NCI-H524 treated with DMSO at 0.1 percent for 48 hours (cell line): ENCODE measurements at regions not wholly inside any gene's neighbourhood (a gene's known extent, or its start where the extent isn't known, plus 50 kb on each side); places are given as distances from the start of the nearest gene placed in this dataset.

Source experiments
- DNase-seq: peaks from one replicate; lab custom pipeline; 2025; lab: John Stamatoyannopoulos, UW

DNA sequence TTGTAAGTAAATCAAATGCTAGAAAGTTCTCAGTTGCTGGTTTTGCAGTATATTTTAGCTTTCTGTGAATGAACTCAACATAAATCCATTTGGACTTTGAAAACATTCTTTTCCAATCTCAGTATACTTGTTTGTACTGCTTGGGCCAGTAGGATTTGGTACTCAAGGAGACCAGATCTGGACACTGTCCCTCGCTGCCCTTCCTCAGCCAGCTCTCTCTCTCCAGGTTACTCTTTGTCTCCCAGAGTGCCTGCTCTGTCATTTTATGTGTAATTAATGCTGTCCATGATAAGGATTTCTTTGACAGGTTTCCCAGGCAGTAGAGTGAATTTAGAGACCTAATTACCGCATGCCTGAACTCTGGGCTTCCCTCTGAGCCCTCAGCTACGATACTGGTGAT lies 344.6 kb upstream of the SGCD start:
- no peak for DNase-seq

DNA sequence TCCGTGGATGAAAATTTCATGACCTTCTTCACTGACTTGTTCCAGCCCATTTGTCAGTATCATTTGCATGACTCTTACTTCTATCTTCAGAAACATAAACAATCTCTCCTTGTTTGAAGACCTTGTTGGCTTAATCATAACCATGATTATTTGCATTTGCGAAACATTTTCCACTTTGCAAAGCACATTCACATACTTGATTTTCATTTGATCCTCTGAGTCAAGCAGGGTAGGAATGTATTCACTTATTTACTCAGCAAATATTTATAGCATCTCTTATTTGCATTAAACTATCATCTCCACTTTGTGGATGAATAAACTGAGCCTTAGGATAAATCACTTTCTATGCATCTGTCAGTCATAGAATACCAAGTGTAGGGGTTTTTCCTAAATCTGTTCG lies 343.0 kb upstream of the SGCD start:
- no peak for DNase-seq

DNA sequence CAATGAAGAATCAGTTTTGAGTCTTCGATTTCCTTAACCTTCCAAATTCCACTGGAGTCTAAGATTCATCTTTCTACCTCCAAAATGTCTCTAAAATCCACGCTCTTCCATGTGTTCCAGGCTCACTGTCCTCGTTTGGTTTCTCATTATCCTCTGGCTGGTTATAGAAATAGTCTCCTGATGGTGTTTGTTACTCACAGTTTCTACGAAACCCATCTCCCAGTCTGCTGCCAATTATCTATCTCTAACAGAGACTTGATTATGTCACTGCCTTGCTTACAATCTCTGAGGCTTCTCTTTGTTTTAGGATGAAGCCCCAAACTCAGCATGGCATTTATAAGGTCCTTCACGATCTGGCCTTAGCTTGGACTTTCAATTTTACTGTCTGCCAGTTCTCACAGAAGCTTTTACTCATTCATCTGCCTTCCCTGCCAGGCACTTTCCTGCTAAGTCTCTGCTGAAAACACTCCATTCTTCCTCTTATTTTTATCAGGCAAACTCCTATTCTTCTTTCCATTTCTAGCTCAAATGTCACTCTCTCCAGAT lies 339.6 kb upstream of the SGCD start:
- DNase-seq, result no peak

DNA sequence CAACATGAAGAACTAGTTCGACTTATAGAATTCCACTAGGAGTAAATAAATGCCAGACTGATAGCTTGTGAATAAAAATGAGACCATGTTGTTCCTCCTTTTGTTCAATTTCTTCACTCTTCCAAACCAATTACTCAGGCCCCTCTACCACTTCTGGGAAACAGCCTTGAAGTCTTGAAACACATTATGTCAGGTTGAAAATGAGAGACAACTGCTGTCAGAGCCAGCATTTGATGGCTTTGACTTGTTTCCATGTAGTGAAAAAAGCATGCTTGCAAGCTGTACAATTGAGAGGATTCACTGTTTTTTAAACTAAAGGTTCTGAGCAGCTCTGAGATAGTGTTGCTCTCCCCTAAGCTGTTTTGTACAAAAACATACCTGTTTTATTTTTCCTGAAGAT lies 337.1 kb upstream of the SGCD start:
- DNase-seq, result no peak

DNA sequence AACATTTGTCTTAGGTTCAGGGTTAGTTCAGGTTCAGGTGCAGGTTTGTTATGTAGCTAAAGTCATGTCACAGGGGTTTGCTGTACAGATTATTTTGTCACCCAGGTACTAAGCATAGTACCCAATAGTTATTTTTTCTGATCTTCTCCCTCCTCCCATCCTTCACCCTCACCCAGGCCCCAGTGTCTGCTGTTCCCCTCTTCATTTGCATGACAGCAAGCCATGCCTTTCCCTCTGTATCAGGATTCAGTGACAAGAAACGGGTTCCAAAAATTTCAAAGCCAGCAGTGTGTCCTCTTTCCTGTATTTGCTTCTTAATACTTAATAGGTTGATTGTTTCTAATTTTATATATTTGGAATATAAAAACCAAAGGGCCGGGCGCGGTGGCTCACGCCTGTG lies 330.8 kb upstream of the SGCD start:
- no peak for DNase-seq

DNA sequence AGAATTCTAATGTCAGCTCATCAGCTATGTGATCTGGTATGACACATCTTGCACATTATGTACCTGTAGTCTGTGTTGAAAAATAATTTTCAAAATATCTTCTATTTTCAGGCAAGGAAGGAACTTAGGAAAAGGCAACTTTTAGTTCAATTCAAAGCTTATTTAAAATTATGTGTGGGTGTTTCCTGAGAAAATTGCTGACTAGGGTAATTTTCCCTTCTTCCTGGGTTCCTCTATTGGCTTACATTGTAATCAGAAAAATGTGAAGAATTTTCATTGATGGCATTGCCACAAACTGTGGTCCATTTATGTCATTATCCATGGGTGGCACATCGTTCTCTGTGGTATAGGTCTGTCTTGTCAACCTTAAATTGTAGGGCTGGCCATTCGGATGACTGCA lies 328.7 kb upstream of the SGCD start:
- DNase-seq, result no peak

DNA sequence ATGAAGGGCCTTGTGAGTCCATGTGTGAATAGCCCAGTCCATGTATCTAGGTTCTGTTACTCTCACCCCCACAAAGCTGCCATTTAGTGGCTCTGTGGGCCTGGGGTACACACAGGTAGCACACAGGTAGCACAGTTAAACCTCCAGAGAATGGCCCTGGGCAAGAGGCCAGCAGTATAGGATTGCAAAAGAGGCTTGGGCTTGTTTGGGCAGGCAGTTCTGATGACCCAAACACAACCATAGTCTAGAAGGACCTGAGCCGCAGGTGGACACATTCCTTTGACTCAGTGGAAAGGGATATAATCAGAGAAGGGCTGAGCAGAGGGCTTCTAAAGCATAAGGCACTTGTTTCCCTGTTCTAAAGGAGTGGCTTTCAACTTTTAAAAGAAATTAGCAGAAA lies 326.8 kb upstream of the SGCD start:
- no peak for DNase-seq

DNA sequence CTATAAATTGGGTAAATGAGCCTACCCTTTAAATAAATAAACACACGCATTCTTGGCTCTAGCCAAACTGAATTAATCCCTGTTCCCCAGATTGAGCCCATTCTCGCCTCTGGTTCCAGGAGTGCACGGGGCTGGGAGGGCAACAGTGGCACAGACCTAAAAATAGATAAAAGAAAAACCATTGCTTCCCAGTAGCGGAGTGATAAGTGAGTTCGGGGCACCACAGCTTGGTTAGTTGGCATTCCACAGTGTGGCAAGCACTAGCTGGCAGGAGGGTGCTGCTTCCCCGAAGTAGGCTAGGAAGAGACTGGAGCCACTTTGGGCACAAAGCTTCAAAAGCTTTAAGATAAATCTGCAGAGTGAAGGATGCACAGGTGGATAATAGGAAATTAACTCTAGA lies 322.2 kb upstream of the SGCD start:
- DNase-seq, result no peak

DNA sequence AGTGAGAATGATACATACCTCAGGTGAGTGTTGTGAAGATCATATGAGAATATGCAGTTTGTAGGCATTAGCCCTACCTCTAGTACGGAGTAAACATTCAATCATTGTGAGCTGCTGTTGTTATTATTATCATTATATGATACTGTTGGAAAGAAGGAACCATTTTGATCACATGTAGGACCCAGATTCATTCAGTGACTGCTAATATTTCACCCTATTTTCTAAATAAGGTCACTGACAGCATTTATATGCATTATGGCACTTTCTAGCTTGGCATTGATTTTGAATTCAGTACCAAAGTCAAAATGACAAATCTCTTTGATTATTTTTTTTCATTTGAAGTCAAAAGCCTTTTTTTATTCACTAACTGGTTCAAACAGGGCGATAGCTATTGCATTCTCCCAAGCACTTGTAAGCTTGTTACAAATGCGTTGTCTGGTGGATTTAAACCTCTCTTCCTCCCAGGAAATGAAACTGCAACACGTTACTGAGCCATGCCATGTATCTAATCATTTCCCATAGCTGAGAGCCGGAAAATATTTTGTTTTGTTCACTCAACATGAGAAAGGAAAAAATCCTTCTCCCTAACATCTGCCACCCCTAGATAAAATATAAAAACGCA lies 320.8 kb upstream of the SGCD start:
- DNase-seq, result no peak

DNA sequence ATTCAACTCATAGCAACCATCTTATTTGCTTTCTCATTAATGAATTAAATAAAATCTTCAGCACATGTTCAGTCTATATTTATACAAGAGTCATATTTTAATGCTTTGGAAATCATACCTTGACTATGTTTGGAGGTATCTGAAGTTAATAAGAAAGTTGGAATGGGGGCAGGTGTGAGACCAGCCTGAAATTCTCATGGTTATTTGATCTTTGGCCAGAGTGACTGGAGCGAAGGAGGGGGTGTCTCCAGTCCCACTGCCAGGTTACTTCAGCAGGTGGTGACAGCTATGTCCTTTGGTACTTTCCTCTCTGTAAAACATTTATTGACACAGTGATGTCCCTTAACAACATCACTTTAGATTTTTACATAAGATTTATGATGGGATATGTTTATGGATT lies 318.1 kb upstream of the SGCD start:
- no peak for DNase-seq

DNA sequence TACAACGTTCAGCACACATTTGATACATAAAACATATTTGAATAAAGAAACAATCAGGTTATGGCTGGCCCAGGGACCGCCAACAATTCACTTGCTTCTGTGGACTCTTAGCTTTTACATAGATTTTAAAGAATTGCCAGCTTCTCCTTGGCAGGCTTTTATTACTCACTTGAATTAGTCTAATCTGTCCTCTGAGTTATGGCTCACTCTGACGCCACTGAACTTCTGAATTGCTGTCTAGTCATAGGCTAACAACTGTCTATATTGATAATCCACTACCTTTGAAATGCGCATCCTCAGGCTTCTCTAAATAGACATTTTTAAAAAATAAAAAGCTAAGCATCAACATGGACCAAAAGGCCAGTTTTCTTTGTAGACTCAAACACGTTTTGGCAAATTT lies 317.4 kb upstream of the SGCD start:
- DNase-seq, result no peak

DNA sequence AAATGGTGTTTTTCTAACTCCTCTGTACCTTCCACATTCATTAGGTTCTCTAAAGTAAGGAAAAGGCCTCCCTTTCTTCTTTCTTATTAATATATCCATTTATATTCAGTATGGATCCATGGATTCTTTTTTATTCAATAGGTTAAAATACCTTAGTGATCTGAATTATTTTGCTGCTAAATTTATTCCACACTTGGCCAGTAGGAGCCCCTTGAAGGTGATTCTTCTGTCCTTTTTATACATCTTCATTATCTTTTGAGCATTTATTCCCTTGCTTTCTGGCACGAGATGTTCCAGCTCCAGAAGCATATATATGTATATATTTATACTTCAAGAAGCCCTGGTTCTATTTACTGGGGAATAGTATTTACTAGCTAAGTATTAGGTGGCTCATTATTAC lies 311.8 kb upstream of the SGCD start:
- DNase-seq, result no peak

DNA sequence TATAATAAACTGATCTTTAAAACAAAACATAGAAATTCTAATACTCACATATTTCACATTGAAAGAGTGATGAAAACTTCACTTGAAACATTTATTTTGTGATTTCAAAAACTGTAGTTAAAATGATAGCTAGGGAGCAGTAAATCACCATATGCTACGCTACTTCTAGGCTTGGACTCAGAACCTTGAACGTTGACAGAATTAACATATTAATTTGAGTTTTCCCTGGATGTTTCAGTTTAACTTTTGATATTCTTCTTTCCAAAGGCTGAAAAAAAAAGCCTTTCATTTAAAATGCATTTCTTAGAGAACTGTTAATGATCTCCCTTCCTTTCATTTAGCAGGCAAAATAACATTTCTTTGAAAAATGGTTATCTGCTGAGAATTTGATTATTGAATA lies 307.8 kb upstream of the SGCD start:
- DNase-seq, result no peak

DNA sequence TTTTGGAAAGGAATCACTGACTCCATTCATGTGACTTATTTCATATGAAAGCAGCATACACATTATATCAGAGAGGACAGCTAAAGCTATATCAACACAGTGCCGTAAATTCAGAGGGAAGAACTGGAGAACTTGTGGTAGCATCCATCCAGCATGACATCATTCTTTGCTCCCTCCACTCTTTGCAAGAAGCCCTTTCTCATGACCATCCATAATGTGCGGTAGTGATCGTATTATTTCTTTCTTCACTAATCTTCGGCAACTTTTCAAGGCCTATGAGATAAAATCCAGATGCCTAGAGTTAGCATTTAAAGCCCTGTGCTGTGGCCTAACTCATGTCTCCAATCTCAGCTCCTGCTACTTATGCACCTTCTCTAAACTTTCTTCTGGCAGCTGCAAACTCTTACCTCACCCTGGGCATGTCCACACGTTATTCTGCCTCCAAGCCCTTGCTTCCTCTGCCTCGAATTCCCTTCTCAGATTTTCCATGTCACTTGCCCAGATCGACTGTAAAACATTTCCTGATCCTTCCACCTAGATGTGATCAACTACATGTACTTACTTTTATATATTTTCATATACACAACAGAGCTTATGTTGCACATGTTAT lies 307.3 kb upstream of the SGCD start:
- DNase-seq, result no peak

DNA sequence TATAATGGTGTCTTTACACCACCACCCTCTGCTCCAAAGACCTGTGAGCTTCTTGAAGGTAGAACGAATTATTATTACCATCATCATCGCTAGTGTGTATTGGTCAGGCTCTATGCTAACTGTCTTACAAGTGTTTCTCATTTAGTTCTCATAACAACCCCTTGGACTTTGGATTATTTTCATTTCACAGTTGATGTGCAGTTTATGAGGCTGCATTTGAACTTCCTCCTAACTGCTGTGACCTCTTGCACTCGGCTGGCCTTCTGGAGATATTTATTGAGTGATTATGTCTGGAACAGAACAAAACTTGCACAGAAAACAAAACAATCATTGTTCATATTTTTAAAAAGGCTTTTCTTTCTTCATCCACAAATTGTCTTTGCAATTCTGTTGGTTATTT lies 306.3 kb upstream of the SGCD start:
- DNase-seq, result no peak

DNA sequence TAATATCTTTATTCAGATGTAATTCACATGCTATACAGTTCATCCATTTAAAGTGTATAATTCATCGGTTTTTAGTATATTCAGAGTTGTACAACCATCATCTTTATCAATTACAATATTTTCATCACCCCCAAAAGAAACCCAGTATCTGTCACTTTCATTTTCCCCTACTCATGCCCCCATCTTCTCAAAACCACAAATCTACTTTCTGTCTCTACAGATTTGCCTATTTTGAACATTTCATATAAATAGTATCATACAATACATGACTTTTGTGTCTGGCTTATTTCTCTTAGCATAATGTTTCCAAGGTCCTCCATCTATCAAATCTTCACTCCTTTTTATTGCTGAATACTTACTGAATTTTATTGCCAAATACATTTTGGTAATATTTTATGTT lies 305.1 kb upstream of the SGCD start:
- no peak for DNase-seq

DNA sequence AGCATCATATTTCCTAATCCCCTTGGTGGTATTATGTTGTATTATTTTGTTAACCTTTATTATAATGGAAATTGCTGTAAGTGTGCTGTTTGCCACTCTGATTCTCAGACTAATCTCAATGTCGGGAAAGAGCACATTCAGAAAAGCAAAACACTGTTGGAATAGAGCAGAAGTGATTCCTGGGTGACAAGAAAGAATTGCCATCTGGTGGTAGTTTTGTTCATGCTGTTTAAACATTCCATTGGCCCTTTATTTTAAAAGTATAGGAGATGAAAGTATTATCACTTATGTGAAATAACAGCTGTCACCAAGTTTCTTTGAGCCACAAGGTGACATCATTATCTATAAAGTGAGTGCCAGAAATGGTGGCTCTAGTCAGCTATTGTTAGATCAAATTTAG lies 301.3 kb upstream of the SGCD start:
- peak; percentile 48 for DNase-seq

DNA sequence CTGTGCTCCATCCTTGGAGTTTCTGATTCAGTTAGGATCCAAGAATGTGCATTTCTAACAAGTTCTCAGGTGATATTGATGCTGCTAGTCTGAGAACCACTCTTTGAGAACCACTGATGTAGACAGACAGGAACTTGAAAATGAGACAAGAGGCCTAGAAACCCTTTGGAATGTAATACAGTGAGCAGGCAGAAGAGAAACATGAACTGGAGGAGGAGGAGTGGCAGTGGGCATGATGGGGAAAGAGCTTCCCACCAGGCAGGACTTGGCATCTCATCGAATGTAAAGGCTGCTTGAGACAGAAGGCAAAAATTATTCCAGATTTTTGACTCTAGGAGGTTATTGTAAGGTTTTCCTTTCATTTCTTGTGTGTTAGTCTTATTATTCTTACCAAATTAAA lies 295.8 kb upstream of the SGCD start:
- no peak for DNase-seq

DNA sequence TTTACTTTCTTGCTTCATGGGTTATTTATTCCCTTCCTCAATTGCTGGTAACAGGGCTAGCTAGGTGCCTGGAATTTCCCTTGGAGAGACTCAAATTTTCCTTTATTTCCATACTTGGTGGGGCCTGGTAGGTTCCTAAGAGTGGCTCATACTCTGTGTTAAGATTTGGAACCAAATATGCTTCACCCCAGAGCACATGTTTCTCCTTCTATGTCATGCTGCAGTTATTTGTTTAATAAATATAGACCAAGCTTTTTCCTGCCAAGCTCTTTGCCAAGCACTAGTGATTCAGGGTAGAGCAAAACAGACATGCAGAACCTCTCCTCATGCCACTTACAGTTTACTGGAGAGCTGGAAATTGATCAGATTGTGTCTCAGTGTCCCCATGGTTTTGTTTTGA lies 290.3 kb upstream of the SGCD start:
- DNase-seq, result no peak

DNA sequence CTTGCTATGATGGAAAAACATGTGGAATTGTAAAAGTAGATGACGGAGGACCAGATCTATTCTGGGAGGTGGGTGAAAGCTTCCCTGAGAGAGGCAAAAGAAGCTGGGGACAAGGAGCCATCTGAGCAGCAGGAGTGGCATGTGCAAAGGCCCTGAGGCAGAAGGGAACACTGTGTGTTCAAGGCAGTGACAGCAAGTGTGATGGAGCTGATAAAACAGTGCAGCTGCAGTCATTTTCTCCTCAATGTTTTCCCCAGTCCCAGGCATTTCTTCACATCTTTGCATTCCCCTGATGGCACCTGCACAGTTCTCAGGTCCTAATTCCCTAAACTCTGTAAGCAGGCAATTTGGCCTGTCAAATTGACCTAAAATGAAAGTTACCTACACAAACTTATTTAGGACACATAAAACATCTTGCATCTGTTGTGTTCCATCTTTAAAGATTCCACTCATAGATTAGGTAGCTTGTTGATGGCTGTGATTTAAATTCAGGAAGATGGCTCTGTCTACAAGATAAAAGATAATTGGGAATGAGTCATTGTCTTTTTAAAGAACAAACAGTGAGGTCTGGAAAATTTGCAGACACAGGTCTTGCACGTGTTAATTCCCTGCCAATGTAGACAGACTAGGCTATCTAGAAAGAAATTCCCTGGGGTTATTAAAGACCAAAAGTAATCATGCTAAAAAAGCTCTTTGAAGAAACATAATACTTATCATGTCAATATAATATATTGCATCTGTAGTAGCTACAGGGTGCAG lies 289.6 kb upstream of the SGCD start:
- no peak for DNase-seq

DNA sequence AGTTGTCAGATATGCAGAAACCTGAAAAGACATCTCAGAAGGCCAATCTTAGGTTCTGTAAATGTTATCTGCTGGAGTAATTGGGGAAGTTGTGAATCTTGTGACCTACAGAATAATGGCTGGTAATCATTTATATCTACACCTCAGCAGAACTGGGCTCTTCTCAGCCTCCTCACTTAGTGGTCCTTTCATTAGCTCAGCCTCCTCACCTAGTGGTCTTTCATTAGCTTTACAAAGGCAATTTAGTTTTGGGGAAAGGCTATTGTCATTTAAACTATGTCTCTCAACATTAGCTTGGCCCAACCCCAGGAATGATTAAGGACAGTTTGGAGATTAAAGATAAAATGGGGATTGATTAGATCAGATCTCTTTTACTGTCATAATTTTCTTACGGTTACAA lies 284.2 kb upstream of the SGCD start:
- no peak for DNase-seq

DNA sequence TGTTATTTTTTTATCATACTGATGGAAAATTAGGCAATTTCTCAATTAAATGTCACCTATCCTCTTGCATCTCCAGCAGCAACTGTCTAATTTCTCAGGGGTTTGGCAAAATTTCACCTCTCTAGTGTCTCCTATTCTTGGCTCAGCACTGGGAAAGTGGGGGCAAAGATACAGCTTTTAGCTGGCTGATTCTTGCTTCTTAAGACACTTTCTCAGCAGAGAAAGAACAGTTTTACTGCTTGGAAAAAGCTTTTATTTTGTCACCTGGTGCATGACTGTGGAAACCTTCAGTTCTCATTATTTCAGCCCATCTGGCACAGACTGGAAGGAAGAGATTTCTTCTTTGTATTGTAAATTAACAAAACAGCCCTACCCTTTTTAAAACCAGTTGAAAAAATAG lies 283.6 kb upstream of the SGCD start:
- DNase-seq, result no peak

DNA sequence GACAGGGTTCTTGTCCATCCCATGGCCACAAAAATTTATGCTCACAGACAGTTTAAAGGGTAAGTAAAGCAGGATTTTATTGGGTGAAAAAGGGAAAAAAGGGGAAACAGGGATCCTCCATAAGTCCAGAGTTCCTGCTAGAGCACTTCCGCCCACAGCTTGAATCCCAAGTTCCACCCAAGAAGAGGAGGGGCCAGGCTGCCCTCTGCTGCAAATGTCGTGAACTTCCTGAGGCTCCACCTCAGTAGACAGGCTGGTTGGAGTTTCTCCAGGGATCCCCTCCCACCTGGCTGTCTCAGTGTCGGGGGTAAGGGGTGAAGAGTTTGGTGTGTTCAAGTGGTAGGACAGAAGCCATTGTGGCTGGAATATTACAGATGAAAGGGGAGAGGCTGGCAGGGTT lies 275.0 kb upstream of the SGCD start:
- DNase-seq, result no peak

DNA sequence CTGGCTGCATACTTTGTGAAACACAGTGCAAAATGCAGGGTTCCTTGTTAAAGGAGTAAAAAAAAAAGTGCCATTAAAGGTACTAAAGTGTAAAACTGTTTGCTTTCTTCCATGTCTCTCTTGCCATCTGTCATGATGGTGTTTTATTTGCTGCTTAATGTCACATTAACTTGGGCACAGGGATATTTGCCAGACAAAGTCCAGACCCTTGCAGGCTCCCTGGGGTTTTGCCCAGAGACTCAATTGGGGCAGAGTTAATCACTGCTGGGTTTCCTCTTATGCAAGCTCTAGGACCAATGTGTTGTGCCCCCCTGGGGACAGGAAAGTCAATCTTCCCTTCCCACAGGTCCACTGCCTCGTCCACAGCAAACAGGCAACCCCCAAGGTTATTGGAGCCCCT lies 274.3 kb upstream of the SGCD start:
- DNase-seq, result peak; percentile 23
